Immature natural killer cell (primary cell): ENCODE measurements at regions not wholly inside any gene's neighbourhood (a gene's known extent, or its start where the extent isn't known, plus 50 kb on each side); places are given as distances from the start of the nearest gene placed in this dataset.
"Not testable (repeated sequence)": the region's sequence is repeated elsewhere in the genome, so short reads cannot be mapped to it uniquely, and the experiment has no call there.

ENCODE experiments used
- DNase-seq, 3 donors: peaks; one replicate each; pipeline ENCODE4 v3.0.0; 2022; ENCODE audit warnings: mixed read lengths in 1 of 3
- H3K27ac Mint-ChIP-seq, 6 donors: one replicate each; pipeline ENCODE4 v1.8.0; 2020; ENCODE audit warnings: mixed read lengths in 6 of 6, mild to moderate bottlenecking in 5 of 6, inconsistent platforms in 4 of 6, moderate library complexity in 3 of 6
- H3K27me3 Mint-ChIP-seq, 3 donors: one replicate each; pipeline ENCODE4 v1.8.0; 2020 to 2021; ENCODE audit warnings: low read depth in 3 of 3, mild to moderate bottlenecking in 3 of 3, mixed read lengths in 3 of 3, moderate library complexity in 3 of 3, inconsistent platforms in 1 of 3
- H3K36me3 Mint-ChIP-seq, 3 donors: one replicate each; pipeline ENCODE4 v1.8.0; 2020; ENCODE audit warnings: mixed read lengths in 3 of 3, inconsistent platforms in 2 of 3, mild to moderate bottlenecking in 2 of 3
- H3K4me1 Mint-ChIP-seq, 2 donors: one replicate each; pipeline ENCODE4 v1.8.0; 2020; ENCODE audit warnings: inconsistent platforms in 2 of 2, mild to moderate bottlenecking in 2 of 2, mixed read lengths in 2 of 2, moderate library complexity in 1 of 2
- H3K4me3 Mint-ChIP-seq, 5 donors: one replicate each; pipeline ENCODE4 v1.8.0; 2020; ENCODE audit warnings: mild to moderate bottlenecking in 5 of 5, mixed read lengths in 5 of 5, inconsistent platforms in 3 of 5, moderate library complexity in 3 of 5
- H3K9me3 Mint-ChIP-seq, 6 donors: one replicate each; pipeline ENCODE4 v1.8.0; 2020; ENCODE audit warnings: mild to moderate bottlenecking in 6 of 6, mixed read lengths in 6 of 6, inconsistent platforms in 4 of 6, moderate library complexity in 3 of 6

- Mint-ChIP-seq H3K9me3 (peaks cover 1 to 25% (median 13%) of the 10 kb centered on the region in 6 donors), H3K36me3 (no peaks in the 10 kb centered on the region), H3K4me1 (no peaks in the 10 kb centered on the region), H3K4me3 (no peak overlapping the region), H3K27ac (no peak overlapping the region), H3K27me3 (no peaks in the 10 kb centered on the region)
- DNase-seq = no peak
These were observed 614.7 kb downstream of the ISL1 start for GRCh38 chr5:51997949-51998348.

GRCh38 chr5:52007230-52007858 lies 624.1 kb downstream of the ISL1 start:
- H3K9me3 Mint-ChIP-seq = peaks cover 2 to 10% (median 3%) of the 10 kb centered on the region in 6 donors
- no peaks in the 10 kb centered on the region for H3K4me1 Mint-ChIP-seq
- H3K27ac Mint-ChIP-seq = no peak overlapping the region
- H3K27me3 Mint-ChIP-seq = peaks cover 0 to 2% (median 1%) of the 10 kb centered on the region in 3 donors
- no peak for DNase-seq
- no peaks in the 10 kb centered on the region for H3K36me3 Mint-ChIP-seq
- no peak overlapping the region for H3K4me3 Mint-ChIP-seq

DNA sequence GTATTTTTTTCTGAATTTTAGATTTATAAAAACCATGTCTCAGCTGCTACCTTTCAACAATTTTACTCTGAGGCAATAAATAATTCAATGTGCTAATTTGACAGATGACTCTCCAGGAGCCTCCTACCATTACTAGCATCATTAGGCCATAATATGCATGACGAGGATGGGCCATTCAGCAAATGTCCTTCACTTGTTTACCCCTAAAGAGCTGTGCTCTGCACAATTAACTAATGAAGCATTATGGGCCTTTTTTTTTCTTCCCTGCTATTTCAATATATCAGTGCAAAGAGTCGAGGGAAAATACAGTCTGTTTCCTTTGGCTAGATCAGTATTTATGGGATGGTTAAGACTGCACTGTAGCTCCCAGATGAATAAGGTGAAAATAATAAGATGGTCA lies 627.2 kb downstream of the ISL1 start:
- H3K27ac Mint-ChIP-seq = no peak overlapping the region
- H3K9me3 Mint-ChIP-seq = peaks cover 0 to 7% (median 2%) of the 10 kb centered on the region in 6 donors
- H3K4me3 Mint-ChIP-seq = no peak overlapping the region
- no peaks in the 10 kb centered on the region for H3K4me1 Mint-ChIP-seq
- H3K27me3 Mint-ChIP-seq = peaks cover 0 to 2% (median 0%) of the 10 kb centered on the region in 3 donors
- H3K36me3 Mint-ChIP-seq = no peaks in the 10 kb centered on the region
- no peak for DNase-seq

- H3K36me3 Mint-ChIP-seq = no peaks in the 10 kb centered on the region
- DNase-seq = no peak
- H3K4me3 Mint-ChIP-seq = no peak overlapping the region
- H3K27ac Mint-ChIP-seq = no peak overlapping the region
- H3K4me1 Mint-ChIP-seq = no peaks in the 10 kb centered on the region
- H3K27me3 Mint-ChIP-seq = no peaks in the 10 kb centered on the region
- H3K9me3 Mint-ChIP-seq = peaks cover 0 to 12% (median 0%) of the 10 kb centered on the region in 6 donors
These were observed 630.3 kb downstream of the ISL1 start for GRCh38 chr5:52013523-52013922.

GRCh38 chr5:52015760-52016159 lies 632.5 kb downstream of the ISL1 start:
- peaks cover 0 to 16% (median 3%) of the 10 kb centered on the region in 6 donors for H3K9me3 Mint-ChIP-seq
- no peaks in the 10 kb centered on the region for H3K27me3 Mint-ChIP-seq
- no peak overlapping the region for H3K4me3 Mint-ChIP-seq
- no peak for DNase-seq
- H3K27ac Mint-ChIP-seq = no peak overlapping the region
- H3K4me1 Mint-ChIP-seq = no peaks in the 10 kb centered on the region
- no peaks in the 10 kb centered on the region for H3K36me3 Mint-ChIP-seq

DNA sequence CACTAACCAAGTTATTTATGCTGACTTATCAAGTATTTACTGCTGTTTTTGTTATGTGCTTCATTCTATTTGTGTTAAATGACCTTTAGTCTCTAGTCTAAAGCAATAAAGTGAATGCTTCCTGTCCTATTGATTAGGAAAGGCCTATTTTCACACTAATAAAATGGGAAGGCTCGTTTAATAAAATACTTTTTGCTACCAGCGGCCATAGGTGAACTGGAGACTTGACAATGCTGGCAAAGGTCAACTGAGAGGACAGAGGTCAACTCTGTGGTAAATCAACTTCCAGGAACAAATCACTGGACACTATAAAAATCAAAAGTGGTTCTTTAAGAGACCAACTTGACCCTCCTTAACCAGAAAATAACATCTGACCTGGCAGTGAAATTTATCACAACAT lies 634.3 kb downstream of the ISL1 start:
- Mint-ChIP-seq H3K36me3 (no peaks in the 10 kb centered on the region), H3K9me3 (peaks cover 0 to 16% (median 3%) of the 10 kb centered on the region in 6 donors), H3K4me1 (no peaks in the 10 kb centered on the region), H3K27me3 (no peaks in the 10 kb centered on the region), H3K4me3 (no peak overlapping the region), H3K27ac (no peak overlapping the region)
- DNase-seq = no peak

DNA sequence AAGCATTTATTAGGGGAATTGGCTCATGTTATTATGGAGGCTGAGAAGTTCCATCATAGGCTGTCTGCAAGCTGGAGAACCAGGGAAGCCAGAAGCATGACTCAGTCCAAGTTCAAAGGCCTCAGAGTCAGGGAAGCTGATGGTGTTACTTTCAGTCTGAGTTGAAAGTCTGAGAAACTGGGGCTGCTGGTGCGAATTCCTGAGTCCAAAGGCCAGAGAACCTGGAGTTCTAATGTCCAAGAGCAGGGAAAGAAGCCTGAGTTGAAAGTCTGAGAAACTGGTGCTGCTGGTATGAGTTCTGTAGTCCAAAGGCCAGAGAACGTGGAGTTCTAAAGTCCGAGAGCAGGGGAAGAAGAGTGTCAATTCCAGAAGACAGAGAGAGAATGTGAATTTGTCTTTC lies 641.1 kb downstream of the ISL1 start:
- Mint-ChIP-seq H3K27ac (no peak overlapping the region), H3K4me1 (no peaks in the 10 kb centered on the region), H3K36me3 (no peaks in the 10 kb centered on the region), H3K27me3 (peaks cover 0 to 1% (median 0%) of the 10 kb centered on the region in 3 donors), H3K4me3 (no peak overlapping the region), H3K9me3 (peaks cover 3 to 31% (median 9%) of the 10 kb centered on the region in 6 donors)
- no peak for DNase-seq

DNA sequence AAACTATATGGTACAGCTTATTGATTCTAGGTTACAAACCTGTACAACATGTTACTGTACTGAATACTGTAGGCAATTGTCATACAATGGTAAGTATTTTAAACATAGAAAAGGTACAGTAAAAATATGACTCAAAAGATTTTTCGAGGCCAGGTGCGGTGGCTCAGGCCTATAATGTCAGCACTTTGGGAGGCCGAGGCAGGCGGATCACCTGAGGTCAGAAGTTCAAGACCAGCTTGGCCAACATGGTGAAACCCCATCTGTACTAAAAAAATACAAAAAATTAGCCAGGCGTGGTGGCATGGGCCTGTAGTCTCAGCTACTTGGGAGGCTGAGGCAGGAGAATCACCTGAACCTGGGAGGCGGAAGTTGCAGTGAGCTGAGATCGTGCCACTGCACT lies 646.6 kb downstream of the ISL1 start:
- not testable (repeated sequence) for H3K4me3 Mint-ChIP-seq, H3K27me3 Mint-ChIP-seq, DNase-seq, H3K36me3 Mint-ChIP-seq, H3K4me1 Mint-ChIP-seq, H3K27ac Mint-ChIP-seq
- H3K9me3 Mint-ChIP-seq = peaks cover 3 to 30% (median 8%) of the 10 kb centered on the region in 6 donors

GRCh38 chr5:52041842-52042241 lies 658.6 kb downstream of the ISL1 start:
- no peak for DNase-seq
- Mint-ChIP-seq H3K9me3 (peaks cover 0 to 5% (median 2%) of the 10 kb centered on the region in 6 donors), H3K4me3 (no peak overlapping the region), H3K27ac (no peak overlapping the region), H3K4me1 (no peaks in the 10 kb centered on the region), H3K36me3 (no peaks in the 10 kb centered on the region), H3K27me3 (no peaks in the 10 kb centered on the region)

DNA sequence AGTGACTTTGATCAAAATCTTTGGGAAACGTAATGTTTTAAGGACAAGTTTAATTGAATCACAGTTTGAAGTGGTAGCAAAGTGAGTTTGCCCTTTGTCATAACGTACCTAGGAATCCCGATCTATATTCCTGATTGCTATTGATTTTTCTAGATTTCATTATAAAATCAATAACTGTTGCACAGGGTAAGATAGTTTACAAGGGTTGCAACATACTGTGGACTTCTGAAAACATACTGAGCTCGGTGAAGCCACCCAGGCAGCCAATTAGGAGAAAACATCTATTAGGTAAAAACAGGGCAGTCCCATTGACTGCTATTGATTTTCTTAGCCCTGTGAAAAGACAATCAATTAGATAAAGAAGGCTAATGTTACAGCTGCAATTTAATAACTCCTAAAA lies 659.9 kb downstream of the ISL1 start:
- Mint-ChIP-seq H3K9me3 (peaks cover 0 to 5% (median 2%) of the 10 kb centered on the region in 6 donors), H3K4me1 (no peaks in the 10 kb centered on the region), H3K4me3 (no peak overlapping the region), H3K27me3 (no peaks in the 10 kb centered on the region), H3K27ac (no peak overlapping the region), H3K36me3 (no peaks in the 10 kb centered on the region)
- DNase-seq = no peak

DNA sequence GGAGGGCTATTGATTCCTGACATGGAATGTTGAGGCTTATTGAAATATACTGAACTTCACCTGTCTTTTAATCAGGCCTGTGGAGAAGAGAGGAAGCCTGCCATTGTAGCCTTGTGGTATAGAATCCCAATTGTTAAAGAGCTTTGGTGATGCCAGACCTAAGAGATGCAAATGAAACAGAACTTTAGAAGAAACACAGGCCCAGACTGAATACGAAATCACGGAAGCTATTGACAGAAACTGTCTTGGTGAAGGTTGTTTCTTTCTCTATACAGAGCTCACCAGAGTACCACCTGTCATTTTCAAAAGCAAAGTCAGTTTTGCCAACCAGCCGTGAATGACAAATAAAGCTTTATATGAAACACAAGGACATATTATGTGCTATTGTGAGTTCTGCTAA lies 660.3 kb downstream of the ISL1 start:
- H3K4me1 Mint-ChIP-seq = no peaks in the 10 kb centered on the region
- H3K4me3 Mint-ChIP-seq = no peak overlapping the region
- no peaks in the 10 kb centered on the region for H3K36me3 Mint-ChIP-seq
- H3K27ac Mint-ChIP-seq = no peak overlapping the region
- H3K27me3 Mint-ChIP-seq = no peaks in the 10 kb centered on the region
- H3K9me3 Mint-ChIP-seq = peaks cover 0 to 5% (median 2%) of the 10 kb centered on the region in 6 donors
- DNase-seq = no peak

- Mint-ChIP-seq H3K36me3 (no peaks in the 10 kb centered on the region), H3K9me3 (peaks cover 0 to 15% (median 2%) of the 10 kb centered on the region in 6 donors), H3K4me1 (no peaks in the 10 kb centered on the region), H3K4me3 (no peak overlapping the region), H3K27me3 (peaks cover 0 to 5% (median 0%) of the 10 kb centered on the region in 3 donors), H3K27ac (no peak overlapping the region)
- no peak for DNase-seq
These were observed 668.5 kb downstream of the ISL1 start for GRCh38 chr5:52051759-52052158.

DNA sequence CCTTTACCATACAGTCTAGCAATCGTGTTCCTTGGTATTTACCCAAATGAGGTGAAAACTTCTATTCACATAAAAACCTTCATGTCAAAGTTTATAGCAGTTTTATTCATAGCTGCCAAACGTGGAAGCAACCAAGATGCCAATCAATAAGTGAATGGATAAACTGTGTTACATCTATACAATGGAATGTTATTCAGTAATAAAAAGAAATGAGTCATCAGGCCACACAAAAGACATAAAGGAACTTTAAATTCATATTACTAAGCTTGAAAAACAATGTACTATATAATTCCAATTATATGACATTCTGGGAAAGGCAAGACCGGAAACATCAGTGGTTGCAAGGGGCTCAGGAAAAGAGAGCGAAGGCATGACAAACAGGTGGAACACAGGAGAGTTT lies 679.9 kb downstream of the ISL1 start:
- Mint-ChIP-seq H3K4me1 (no peaks in the 10 kb centered on the region), H3K27ac (no peak overlapping the region), H3K9me3 (peaks cover 6 to 21% (median 10%) of the 10 kb centered on the region in 6 donors), H3K36me3 (no peaks in the 10 kb centered on the region), H3K4me3 (no peak overlapping the region), H3K27me3 (no peaks in the 10 kb centered on the region)
- DNase-seq = no peak

- Mint-ChIP-seq H3K27me3 (no peaks in the 10 kb centered on the region), H3K36me3 (no peaks in the 10 kb centered on the region), H3K4me3 (no peak overlapping the region), H3K9me3 (peaks cover 5 to 22% (median 15%) of the 10 kb centered on the region in 6 donors), H3K4me1 (no peaks in the 10 kb centered on the region), H3K27ac (no peak overlapping the region)
- no peak for DNase-seq
These were observed 681.9 kb downstream of the ISL1 start for GRCh38 chr5:52065182-52065581.

DNA sequence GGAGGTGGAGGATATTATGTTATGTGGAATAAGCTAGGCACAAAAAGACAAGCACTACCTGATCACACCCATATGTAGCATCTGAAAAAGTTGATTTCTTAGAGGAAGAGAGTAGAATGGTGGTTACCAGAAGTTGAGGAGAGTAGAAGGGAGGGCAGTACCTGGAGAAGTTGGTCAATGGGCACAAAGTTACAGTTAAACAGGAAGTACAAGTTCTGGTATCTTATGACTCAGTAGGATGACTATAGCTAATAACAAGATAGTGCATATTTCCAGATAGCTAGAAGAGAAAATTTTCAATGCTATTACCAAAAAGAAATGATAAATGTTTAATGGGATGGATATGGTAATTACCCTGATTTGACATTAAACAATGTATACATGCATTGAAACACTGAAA lies 686.7 kb downstream of the ISL1 start:
- DNase-seq = no peak
- H3K9me3 Mint-ChIP-seq = peaks cover 5 to 39% (median 23%) of the 10 kb centered on the region in 6 donors
- H3K27ac Mint-ChIP-seq = no peak overlapping the region
- no peaks in the 10 kb centered on the region for H3K36me3 Mint-ChIP-seq
- H3K4me1 Mint-ChIP-seq = no peaks in the 10 kb centered on the region
- H3K27me3 Mint-ChIP-seq = no peaks in the 10 kb centered on the region
- no peak overlapping the region for H3K4me3 Mint-ChIP-seq
